ENCODE measurements at regions not wholly inside any gene's neighbourhood (a gene's known extent, or its start where the extent isn't known, plus 50 kb on each side); places are given as distances from the start of the nearest gene placed in this dataset.

DNA sequence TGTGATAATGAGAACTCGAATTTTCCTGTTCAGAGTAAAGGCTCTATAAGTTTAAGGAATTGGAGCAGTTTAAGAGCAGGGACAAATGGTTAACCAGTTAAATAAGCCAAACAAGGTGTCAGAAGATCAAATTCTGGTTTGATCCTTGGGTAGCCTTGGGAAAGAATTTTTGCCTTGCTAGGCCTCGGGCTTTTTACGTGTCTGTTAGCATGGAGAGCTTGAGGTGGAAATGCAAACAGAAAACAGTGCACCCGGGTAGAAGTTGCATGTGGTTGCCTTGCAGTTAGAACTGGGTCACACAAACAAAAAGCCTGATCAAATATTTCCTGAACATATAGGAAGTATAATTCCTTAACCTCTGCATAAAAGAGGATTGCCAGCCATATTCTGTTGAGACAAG lies 58.3 kb downstream of the RIN2 start:
- TF ChIP-seq, protein P1, sequence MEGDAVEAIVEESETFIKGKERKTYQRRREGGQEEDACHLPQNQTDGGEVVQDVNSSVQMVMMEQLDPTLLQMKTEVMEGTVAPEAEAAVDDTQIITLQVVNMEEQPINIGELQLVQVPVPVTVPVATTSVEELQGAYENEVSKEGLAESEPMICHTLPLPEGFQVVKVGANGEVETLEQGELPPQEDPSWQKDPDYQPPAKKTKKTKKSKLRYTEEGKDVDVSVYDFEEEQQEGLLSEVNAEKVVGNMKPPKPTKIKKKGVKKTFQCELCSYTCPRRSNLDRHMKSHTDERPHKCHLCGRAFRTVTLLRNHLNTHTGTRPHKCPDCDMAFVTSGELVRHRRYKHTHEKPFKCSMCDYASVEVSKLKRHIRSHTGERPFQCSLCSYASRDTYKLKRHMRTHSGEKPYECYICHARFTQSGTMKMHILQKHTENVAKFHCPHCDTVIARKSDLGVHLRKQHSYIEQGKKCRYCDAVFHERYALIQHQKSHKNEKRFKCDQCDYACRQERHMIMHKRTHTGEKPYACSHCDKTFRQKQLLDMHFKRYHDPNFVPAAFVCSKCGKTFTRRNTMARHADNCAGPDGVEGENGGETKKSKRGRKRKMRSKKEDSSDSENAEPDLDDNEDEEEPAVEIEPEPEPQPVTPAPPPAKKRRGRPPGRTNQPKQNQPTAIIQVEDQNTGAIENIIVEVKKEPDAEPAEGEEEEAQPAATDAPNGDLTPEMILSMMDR (conservative IDR thresholded peaks at IDR 0.05), result no peak
- TF ChIP-seq ZFX (IDR thresholded peaks at IDR 0.05), result no peak
